ENCODE measurements at regions not wholly inside any gene's neighbourhood (a gene's known extent, or its start where the extent isn't known, plus 50 kb on each side); places are given as distances from the start of the nearest gene placed in this dataset.

DNA sequence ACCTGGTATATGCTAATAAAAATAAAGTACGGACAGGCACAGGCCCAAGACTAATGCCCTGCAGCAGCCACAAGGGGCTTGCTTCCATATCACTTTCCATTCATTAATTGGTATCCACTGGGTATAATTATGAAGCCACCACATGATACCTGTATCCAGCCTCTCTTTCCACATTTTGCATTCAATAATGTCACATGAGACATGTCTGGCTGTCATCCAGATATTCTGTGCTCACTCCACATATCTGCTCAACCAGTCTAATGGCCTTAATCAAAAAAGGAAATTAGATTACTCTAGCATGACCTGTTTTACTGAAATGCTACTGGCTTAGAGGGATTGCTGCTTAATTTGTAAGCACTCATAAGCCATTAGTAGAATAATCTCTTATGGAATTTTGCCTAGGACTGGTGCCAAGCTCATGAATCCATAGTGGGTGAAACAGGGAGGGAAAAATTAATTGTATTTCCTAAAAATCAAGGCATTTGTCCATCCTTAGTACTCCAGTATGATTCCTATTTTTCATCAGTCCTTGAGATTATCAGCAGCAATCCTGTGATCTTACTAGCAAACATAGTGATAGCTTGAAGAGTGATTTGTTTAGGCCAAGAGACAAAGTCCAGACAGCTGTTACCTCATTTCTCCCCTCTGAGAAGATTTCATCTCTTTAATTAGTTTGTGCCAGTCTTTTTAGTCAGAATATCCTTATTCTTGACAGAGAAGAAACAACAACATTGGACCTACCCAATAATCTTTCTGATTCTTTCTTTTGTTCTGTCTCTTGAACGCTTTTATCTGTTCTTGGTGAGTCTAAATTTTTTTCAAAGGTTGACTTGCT lies 119.2 kb upstream of the ABCA1 start:
- Histone ChIP-seq H3K9me3 (no peaks in the 10 kb centered on the region), H3K36me3 (no peaks in the 10 kb centered on the region), H3K27me3 (no peaks in the 10 kb centered on the region), H3K27ac (no peak overlapping the region), H3K4me3 (no peak overlapping the region), H3K4me1 (no peaks in the 10 kb centered on the region)
- 84% methylated on average over 2 of the region's 2 CpGs for WGBS
- no peak for DNase-seq (ENCODE audit: low spot score in 2 of 2)
- no peak for TF ChIP-seq EP300 (IDR thresholded peaks at IDR 0.05)
- TF ChIP-seq POLR2A (IDR thresholded peaks at IDR 0.05) = no peak
- TF ChIP-seq POLR2AphosphoS5 (IDR thresholded peaks at IDR 0.05) = no peak
- no peak for TF ChIP-seq CTCF (IDR thresholded peaks at IDR 0.05)

DNA sequence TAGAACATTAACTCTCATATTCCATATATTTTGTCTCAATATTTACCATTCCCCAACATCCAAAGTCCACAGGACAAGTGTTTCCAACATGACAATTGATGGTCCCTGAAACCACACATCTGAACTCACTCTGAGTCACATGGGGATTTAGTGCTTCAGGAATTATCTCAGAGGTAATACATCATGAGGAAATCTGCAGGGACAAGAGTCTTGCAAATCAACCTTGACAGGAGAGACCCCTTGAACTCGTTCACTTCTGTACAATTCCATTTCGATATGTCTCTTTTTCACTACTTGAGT lies 119.7 kb upstream of the ABCA1 start:
- TF ChIP-seq POLR2AphosphoS5 (IDR thresholded peaks at IDR 0.05) = no peak
- no peak for TF ChIP-seq POLR2A (IDR thresholded peaks at IDR 0.05)
- no peak for TF ChIP-seq EP300 (IDR thresholded peaks at IDR 0.05)
- no peak for TF ChIP-seq CTCF (IDR thresholded peaks at IDR 0.05)
- 88% methylated on average over 2 of the region's 2 CpGs for WGBS
- no peak overlapping the region for H3K27ac ChIP-seq
- no peaks in the 10 kb centered on the region for H3K9me3 ChIP-seq
- no peaks in the 10 kb centered on the region for H3K27me3 ChIP-seq
- no peak for DNase-seq (ENCODE audit: low spot score in 2 of 2)
- no peaks in the 10 kb centered on the region for H3K36me3 ChIP-seq
- no peaks in the 10 kb centered on the region for H3K4me1 ChIP-seq
- no peak overlapping the region for H3K4me3 ChIP-seq

DNA sequence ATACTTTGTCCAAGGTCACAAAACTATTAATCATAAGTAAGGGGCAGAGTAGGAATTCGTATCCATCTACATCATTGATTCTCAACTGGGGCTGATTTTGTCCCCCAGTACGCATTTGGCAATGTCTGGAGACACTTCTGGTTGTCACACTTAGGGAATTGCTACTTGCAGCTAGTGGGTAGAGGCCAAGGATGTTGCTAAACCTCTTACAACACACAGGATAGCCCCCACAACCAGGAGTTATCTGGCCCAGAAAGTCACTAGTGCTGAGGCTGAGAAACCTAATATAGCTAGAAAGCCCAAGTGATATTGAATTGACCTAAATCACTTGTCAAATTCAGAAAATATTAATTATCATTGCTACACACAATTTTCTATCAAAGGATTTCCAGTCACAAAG lies 120.4 kb upstream of the ABCA1 start:
- H3K4me3 ChIP-seq = no peak overlapping the region
- H3K4me1 ChIP-seq = no peaks in the 10 kb centered on the region
- TF ChIP-seq POLR2AphosphoS5 (IDR thresholded peaks at IDR 0.05) = no peak
- no peak for TF ChIP-seq POLR2A (IDR thresholded peaks at IDR 0.05)
- no peak for TF ChIP-seq EP300 (IDR thresholded peaks at IDR 0.05)
- no peak for TF ChIP-seq CTCF (IDR thresholded peaks at IDR 0.05)
- no peak for DNase-seq (ENCODE audit: low spot score in 2 of 2)
- no peaks in the 10 kb centered on the region for H3K27me3 ChIP-seq
- H3K36me3 ChIP-seq = no peaks in the 10 kb centered on the region
- H3K27ac ChIP-seq = no peak overlapping the region
- 45% methylated on average over 2 of the region's 2 CpGs for WGBS
- no peaks in the 10 kb centered on the region for H3K9me3 ChIP-seq

GRCh38 chr9:105050296-105050695 lies 122.3 kb upstream of the ABCA1 start:
- no peak overlapping the region for H3K4me3 ChIP-seq
- 67% methylated on average over 3 of the region's 3 CpGs for WGBS
- no peaks in the 10 kb centered on the region for H3K36me3 ChIP-seq
- DNase-seq (ENCODE audit: low spot score in 2 of 2) = no peak
- no peak for TF ChIP-seq EP300 (IDR thresholded peaks at IDR 0.05)
- no peak for TF ChIP-seq POLR2A (IDR thresholded peaks at IDR 0.05)
- no peak for TF ChIP-seq CTCF (IDR thresholded peaks at IDR 0.05)
- TF ChIP-seq POLR2AphosphoS5 (IDR thresholded peaks at IDR 0.05) = no peak
- H3K9me3 ChIP-seq = no peaks in the 10 kb centered on the region
- no peak overlapping the region for H3K27ac ChIP-seq
- H3K27me3 ChIP-seq = no peaks in the 10 kb centered on the region
- no peaks in the 10 kb centered on the region for H3K4me1 ChIP-seq

DNA sequence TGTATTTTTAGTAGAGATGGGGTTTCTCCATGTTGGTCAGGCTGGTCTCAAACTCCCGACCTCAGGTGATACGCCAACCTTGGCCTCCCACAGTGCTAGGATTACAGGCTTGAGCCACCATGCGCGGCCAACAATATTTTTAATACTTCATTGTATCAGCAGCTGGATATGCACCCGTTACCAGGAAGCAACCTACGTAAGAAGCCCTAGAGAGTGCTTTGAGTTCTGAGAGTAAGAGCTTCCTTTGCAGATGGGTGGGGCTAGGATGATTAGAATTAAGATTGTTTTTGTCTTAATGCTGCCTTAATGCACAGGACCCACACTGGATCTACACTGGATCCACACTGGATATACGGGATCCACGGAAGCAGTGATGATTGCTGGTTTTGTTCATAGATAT lies 123.9 kb upstream of the ABCA1 start:
- Histone ChIP-seq H3K4me1 (no peaks in the 10 kb centered on the region), H3K4me3 (no peak overlapping the region), H3K9me3 (no peaks in the 10 kb centered on the region), H3K27ac (no peak overlapping the region), H3K36me3 (no peaks in the 10 kb centered on the region), H3K27me3 (no peaks in the 10 kb centered on the region)
- DNase-seq (ENCODE audit: low spot score in 2 of 2) = no peak
- TF ChIP-seq CTCF (IDR thresholded peaks at IDR 0.05) (no peak), POLR2AphosphoS5 (IDR thresholded peaks at IDR 0.05) (no peak), EP300 (IDR thresholded peaks at IDR 0.05) (no peak), POLR2A (IDR thresholded peaks at IDR 0.05) (no peak)
- 65% methylated on average over 8 of the region's 8 CpGs for WGBS

Measured in suprapubic skin (tissue), 4 donors.